Heart left ventricle (tissue), 13 donors: ENCODE measurements at regions not wholly inside any gene's neighbourhood (a gene's known extent, or its start where the extent isn't known, plus 50 kb on each side); places are given as distances from the start of the nearest gene placed in this dataset.
"Not testable (repeated sequence)": the region's sequence is repeated elsewhere in the genome, so short reads cannot be mapped to it uniquely, and the experiment has no call there.

Experiments used
- POLR2A ChIP-seq, 2 donors: fragments of 450-650 bp; IDR thresholded peaks; one replicate each; pipeline ENCODE4 v1.6.1; 2017; ENCODE audit warnings: antibody characterized with exemption in 2 of 2, mild to moderate bottlenecking in 2 of 2, moderate library complexity in 2 of 2
- TF ChIP-seq, protein P1 (sequence below), 12 donors: fragments of 200-600 bp; sonication (generic) in 4 of 12; IDR thresholded peaks; one replicate each; pipeline versions ENCODE4 v1.5.0 to v1.8.0; 2018 to 2022; ENCODE audit warnings: antibody characterized with exemption in 12 of 12, mild to moderate bottlenecking in 5 of 12
- donor health status: ischemic (EF 13 %, LVEDD 7.1; RV severe dilation, severe dysfunction).
- donor health status: DM: no; HTN: yes; CAD: no.
- donor health status: DM: no; HTN: no; CAD: no.
- donor health status: ischemic (EF 25% LVEDD 6.9; RV normal size, moderate dysfunction).
- donor health status: ischemic (EF 25% LVEDD 5.7; RV mildly dilated, moderate dysfunction).
- donor health status: ischemic (EF 35%, LVEDD 5.7; RV mildly dilated, moderate dysfunction).
- donor health status: nonischemic (EF 11% LVEDD 7.7; RV severe dilation, severe dysfunction).
- donor health status: DM: yes; HTN: yes; CAD: no.
- donor health status: PGD.
- donor health status: ischemic (EF 29% LVEDD 5.4; RV normal size, mild dysfunction).
- donor health status: nonischemic (EF 23%, LVEDD 6.1; RV moderate dilation, normal function).

DNA sequence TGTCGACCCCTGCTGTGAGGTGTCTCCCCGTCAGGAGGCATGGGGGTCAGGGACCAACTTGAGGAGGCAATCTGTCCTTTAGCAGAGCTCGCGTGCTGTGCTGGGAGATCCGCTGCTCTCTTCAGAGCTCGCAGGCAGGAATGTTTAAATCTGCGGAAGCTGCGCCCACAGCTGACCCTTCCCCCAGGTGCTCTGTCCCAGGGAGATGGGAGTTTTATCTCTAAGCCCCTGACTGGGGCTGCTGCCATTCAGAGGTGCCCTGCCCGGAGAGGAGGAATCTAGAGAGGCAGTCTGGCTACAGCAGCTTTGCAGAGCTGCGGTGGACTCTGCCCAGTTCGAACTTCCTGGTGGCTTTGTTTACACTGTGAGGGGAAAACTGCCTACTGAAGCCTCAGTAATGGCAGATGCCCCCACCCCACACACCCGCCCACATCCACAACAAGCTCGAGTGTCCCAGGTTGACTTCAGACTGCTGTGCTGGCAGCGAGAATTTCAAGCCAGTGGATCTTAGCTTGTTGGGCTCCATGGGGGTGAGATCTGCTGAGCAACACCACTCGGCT, 133.1 kb downstream of the CENPC start:
- TF ChIP-seq, protein P1, sequence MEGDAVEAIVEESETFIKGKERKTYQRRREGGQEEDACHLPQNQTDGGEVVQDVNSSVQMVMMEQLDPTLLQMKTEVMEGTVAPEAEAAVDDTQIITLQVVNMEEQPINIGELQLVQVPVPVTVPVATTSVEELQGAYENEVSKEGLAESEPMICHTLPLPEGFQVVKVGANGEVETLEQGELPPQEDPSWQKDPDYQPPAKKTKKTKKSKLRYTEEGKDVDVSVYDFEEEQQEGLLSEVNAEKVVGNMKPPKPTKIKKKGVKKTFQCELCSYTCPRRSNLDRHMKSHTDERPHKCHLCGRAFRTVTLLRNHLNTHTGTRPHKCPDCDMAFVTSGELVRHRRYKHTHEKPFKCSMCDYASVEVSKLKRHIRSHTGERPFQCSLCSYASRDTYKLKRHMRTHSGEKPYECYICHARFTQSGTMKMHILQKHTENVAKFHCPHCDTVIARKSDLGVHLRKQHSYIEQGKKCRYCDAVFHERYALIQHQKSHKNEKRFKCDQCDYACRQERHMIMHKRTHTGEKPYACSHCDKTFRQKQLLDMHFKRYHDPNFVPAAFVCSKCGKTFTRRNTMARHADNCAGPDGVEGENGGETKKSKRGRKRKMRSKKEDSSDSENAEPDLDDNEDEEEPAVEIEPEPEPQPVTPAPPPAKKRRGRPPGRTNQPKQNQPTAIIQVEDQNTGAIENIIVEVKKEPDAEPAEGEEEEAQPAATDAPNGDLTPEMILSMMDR (IDR thresholded peaks at IDR 0.05) = not testable (repeated sequence)
- TF ChIP-seq POLR2A (IDR thresholded peaks at IDR 0.05) = not testable (repeated sequence)
